A549 (cell line): ENCODE measurements at regions not wholly inside any gene's neighbourhood (a gene's known extent, or its start where the extent isn't known, plus 50 kb on each side); places are given as distances from the start of the nearest gene placed in this dataset.

Experiments
- CTCF ChIP-seq: fragments of >200 bp; sonication (Bioruptor Twin); formaldehyde crosslinking; IDR thresholded peaks from 3 replicates; pipeline ENCODE4 v1.5.1; 2016
- HES2 ChIP-seq: fragments of >200 bp; sonication (Bioruptor Twin); formaldehyde crosslinking; IDR thresholded peaks from 2 replicates; pipeline ENCODE4 v1.6.1; 2016
- PBX3 ChIP-seq: IDR thresholded peaks from 2 replicates; pipeline ENCODE4 v1.6.1; 2012
- POLR2A ChIP-seq: IDR thresholded peaks from 2 replicates; pipeline ENCODE4 v1.6.1; 2012; ENCODE audit warnings: mild to moderate bottlenecking, low read length

- TF ChIP-seq PBX3 = no peak
- no peak for TF ChIP-seq HES2
- TF ChIP-seq POLR2A = no peak
- no peak for TF ChIP-seq CTCF
These were observed 175.6 kb upstream of the COX7C start for GRCh38 chr5:86442036-86442745.
